GM18517 (cell line): ENCODE measurements at regions not wholly inside any gene's neighbourhood (a gene's known extent, or its start where the extent isn't known, plus 50 kb on each side); places are given as distances from the start of the nearest gene placed in this dataset.
"Not testable (repeated sequence)": the region's sequence is repeated elsewhere in the genome, so short reads cannot be mapped to it uniquely, and the experiment has no call there.

ENCODE experiments used
- ATAC-seq: cut with Tn5 transposase; IDR thresholded peaks from one replicate; pipeline ENCODE4 v1.9.1; 2021; ENCODE audit warnings: mild to moderate bottlenecking, moderate library complexity; ENCODE audit not compliant: unreplicated experiment

GRCh38 chr9:115443890-115444289 is 325.9 kb upstream of the TNC start:
- ATAC-seq = no peak

DNA sequence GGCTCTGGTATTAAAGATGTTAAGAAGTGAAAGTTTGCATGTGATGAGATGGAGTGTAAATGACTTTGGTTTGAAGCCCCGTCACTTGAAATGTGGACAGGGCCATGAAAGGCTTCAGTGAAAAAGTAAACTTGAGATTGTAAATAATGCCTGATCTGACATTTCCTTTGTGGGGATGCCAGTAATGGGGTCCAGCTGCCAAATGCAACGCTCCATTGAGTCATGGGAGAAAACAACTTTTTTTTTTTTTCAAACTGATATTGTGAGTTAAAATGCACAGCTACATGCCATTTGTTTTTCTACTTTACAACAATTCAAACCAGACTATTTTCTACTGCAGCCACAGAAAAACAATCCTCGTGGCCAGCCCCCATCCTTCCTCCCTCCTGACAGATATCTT is 327.0 kb upstream of the TNC start:
- no peak for ATAC-seq

DNA sequence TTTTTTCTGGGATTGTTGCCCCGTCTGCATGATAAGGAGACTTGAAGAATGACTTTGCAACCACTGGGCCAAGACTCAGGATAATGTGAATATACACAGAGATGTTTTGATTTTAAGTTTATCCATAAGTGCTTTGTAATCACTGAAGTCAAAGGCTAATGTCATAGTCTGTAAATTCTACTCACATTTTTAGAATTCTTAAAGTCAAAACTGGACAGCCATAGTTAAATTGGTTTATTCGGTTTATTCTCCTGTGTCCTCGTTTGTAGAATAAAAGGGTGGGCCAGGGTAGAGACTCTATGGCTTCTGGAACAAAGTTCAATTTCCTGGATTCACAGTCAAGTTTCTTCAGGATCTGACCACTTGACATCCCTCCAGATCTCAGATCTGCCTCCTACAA is 327.7 kb upstream of the TNC start:
- ATAC-seq = no peak

DNA sequence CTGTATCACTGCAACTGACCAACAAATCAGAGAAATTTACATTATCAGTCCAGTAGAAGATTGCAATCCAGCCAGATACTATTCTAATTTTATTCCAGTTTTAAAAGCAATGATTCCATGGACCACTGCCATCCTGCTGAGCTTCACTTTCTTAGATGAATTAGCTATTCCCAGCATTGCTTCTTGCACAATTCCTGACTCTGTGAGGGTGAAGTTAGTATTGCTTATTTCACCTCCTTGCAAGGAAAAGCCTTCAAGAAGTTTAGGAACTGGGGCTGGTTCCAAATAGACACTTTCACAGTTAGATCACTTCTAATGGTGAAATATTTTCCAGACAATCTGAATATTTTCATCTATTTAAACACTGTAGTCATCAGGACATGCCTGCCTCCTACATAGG is 338.6 kb upstream of the TNC start:
- no peak for ATAC-seq

DNA sequence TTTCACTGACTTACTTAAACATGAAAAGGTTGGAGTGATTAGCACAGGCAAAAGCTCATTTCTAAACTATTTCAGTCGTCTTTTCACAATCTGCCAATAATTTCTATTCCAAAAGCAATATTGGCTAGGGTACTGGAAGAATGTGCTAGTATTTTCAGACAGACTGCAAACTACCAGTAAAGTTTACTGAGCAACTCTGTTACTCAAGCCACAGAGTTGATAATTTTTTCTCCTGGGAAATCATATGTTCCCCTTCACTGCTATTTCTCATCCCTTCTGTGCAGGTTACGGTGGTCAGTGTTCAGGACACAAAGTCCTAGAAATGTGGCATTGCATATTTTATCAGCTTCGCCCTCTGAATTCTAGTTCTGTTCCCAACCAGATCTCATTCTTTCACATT is 343.3 kb upstream of the TNC start:
- no peak for ATAC-seq

GRCh38 chr9:115462623-115463022 is 344.7 kb upstream of the TNC start:
- no peak for ATAC-seq

GRCh38 chr9:115466756-115467155 is 348.8 kb upstream of the TNC start:
- no peak for ATAC-seq

DNA sequence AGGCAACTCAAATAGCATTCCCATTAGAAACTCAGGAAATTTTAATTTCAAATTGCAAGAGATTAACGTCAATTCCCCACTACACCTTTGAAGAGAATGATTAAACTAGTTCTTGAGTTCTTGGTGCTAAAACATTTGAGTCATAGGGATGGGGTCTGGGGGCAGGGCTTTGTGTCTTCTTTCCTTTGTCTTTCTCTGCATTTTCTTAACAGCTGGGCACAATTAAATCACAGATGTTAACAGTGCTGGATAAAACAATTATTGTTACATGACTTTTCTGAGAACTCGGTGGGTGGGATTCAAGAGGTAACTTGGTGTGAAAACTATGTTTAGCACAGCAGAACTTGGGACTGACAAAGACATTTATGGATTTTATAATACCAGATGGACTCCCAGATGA is 351.9 kb upstream of the TNC start:
- no peak for ATAC-seq

GRCh38 chr9:115473032-115473431 is 355.1 kb upstream of the TNC start:
- ATAC-seq = not testable (repeated sequence)

GRCh38 chr9:115481769-115482168 is 363.8 kb upstream of the TNC start:
- ATAC-seq = no peak

GRCh38 chr9:115482747-115483146 is 364.8 kb upstream of the TNC start:
- no peak for ATAC-seq

GRCh38 chr9:115492869-115493268 is 374.9 kb upstream of the TNC start:
- no peak for ATAC-seq

DNA sequence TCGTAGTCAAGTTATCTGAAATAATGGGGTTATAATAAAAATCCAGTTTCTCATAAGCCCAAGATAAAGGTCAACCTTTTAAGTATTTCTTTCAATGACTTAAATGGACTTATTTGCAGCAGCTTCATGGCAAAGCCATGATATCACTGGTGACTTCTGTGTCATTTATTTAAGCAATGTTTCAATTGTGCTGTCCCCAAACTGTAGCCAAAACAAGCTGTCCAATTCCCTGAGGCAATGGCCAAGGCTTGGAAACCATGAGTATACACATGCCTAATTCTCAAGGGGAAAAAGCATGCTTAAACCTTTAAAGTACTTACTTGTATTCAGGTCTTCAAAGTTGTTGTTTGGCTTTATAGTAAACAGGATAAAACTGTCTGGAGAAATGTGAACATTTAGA is 376.4 kb upstream of the TNC start:
- ATAC-seq = no peak

- no peak for ATAC-seq
Measured at GRCh38 chr9:115495052-115495635, 377.2 kb upstream of the TNC start.

GRCh38 chr9:115495836-115496235 is 377.9 kb upstream of the TNC start:
- ATAC-seq = no peak

- ATAC-seq = no peak
Measured at GRCh38 chr9:115498303-115498702, 380.3 kb upstream of the TNC start.

DNA sequence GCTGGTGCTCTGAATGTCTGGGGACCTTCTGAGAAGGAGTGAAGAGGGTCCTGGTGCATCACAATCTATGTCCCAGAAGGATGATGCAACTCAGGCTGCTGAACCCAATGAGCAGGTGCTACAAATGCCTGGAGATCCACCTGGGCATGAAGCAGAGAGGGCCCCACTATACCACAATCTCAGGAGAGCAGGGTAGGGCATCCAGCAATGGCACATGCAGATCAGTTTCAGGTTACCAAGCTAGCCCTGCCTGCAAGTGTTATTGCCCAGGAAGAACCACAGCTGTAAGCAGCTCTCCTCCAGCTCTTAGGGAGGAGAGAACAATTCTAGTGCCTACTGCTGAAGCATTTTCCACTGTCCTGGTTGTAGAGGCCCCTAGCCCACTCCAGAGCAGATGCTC is 389.2 kb upstream of the TNC start:
- ATAC-seq = no peak

- no peak for ATAC-seq
Measured at GRCh38 chr9:115513148-115513547, 395.2 kb upstream of the TNC start.

GRCh38 chr9:115514454-115514853 is 396.5 kb upstream of the TNC start:
- ATAC-seq = no peak

- ATAC-seq = no peak
Measured at GRCh38 chr9:115517335-115518075, 399.5 kb upstream of the TNC start.

- no peak for ATAC-seq
Measured at GRCh38 chr9:115520646-115521045, 402.7 kb upstream of the TNC start.

GRCh38 chr9:115522912-115523311 is 405.0 kb upstream of the TNC start:
- ATAC-seq = no peak
